Fibroblast of the aortic adventitia (primary cell): ENCODE measurements at regions not wholly inside any gene's neighbourhood (a gene's known extent, or its start where the extent isn't known, plus 50 kb on each side); places are given as distances from the start of the nearest gene placed in this dataset.

Experiments used
- DNase-seq: peaks from one replicate; pipeline ENCODE4 v3.0.0-alpha.2; 2010; ENCODE audit warnings: low read depth
- H3K4me3 ChIP-seq: 2 replicates; pipeline ENCODE4 v1.5.1; 2011; ENCODE audit warnings: low read depth, mild to moderate bottlenecking, control low read depth, low read length, moderate library complexity
- TF ChIP-seq, protein P1 (sequence below): IDR thresholded peaks from 2 replicates; pipeline ENCODE4 v1.5.1; 2011; ENCODE audit warnings: mild to moderate bottlenecking, low read length, control low read depth, inconsistent platforms; ENCODE audit not compliant: insufficient read depth

DNA sequence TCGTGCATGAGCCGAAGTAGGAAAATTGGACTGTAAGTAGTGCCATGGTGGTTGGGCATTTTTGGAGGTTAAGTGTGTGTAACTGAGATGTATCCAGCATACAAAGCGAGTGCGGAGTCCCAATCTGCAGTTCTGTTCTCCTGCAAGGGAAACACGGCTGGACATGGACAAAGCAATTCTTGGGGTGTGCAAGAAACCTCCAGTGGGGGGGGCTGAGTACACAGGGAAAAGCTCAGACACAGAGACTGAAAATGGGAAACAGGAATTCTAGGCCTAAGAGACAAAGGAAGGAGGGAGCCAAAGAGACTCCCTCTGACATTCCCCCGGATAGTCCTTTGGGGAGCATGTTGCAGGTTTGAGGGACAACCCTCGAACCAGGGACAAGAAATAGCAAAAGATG lies 83.2 kb upstream of the PLSCR4 start:
- TF ChIP-seq, protein P1, sequence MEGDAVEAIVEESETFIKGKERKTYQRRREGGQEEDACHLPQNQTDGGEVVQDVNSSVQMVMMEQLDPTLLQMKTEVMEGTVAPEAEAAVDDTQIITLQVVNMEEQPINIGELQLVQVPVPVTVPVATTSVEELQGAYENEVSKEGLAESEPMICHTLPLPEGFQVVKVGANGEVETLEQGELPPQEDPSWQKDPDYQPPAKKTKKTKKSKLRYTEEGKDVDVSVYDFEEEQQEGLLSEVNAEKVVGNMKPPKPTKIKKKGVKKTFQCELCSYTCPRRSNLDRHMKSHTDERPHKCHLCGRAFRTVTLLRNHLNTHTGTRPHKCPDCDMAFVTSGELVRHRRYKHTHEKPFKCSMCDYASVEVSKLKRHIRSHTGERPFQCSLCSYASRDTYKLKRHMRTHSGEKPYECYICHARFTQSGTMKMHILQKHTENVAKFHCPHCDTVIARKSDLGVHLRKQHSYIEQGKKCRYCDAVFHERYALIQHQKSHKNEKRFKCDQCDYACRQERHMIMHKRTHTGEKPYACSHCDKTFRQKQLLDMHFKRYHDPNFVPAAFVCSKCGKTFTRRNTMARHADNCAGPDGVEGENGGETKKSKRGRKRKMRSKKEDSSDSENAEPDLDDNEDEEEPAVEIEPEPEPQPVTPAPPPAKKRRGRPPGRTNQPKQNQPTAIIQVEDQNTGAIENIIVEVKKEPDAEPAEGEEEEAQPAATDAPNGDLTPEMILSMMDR, result peak; percentile 63
- peak; percentile 72 for DNase-seq
- H3K4me3 ChIP-seq, result no peak overlapping the region

DNA sequence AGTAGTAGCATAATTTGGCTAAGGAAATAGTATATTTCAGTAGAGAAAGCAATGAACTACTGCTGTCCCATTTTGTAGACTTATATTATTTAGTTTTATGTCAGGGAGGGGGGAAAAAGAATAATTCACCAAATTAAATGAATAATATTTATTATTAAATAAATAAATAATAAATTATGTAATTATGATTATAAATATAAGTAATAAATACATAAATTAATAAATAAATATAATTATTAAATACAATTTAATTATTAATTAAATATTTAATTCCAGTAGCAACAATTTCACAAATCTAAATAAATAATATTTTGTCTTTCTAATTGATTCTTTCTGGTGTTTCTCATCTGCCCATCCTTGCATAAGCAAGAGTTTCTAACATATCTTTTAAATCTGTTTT lies 81.1 kb upstream of the PLSCR4 start:
- DNase-seq, result no peak
- TF ChIP-seq, protein P1, result no peak
- H3K4me3 ChIP-seq, result no peak overlapping the region

DNA sequence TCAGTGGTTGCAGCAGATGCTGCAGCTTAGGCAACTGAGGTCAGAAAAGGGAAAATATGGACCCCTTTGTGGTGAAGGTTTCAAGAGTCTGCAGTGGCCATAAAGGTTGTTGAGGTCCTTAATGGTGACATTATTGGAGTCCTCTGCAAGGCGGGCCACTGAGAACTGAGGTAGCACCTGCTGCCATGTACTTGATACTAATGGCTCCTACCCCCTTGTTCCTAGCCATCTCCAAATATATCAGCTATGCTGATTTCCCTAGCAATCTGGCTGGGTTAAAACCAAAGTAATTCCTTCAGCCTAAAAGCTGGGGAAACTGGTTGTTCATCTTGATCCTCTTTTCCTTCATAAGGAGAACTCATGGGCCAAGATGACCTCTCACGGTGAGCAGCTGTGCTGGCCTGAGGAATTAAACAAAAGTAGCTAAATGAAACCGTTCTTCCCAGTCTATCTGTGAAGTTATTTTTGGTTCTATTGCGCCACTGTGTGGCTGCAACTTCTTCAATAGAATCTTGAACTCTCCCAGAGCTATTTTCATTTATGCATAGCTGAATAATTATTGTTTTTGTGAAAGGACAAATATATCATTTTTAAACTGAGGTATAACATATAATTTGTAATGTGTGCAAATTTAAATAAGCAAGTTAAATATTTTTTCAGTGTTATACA lies 76.1 kb upstream of the PLSCR4 start:
- DNase-seq, result peak; percentile 88
- TF ChIP-seq, protein P1, result peak; percentile 51
- H3K4me3 ChIP-seq, result no peak overlapping the region

- TF ChIP-seq, protein P1, result no peak
- DNase-seq, result no peak
- no peak overlapping the region for H3K4me3 ChIP-seq
These were observed 74.3 kb upstream of the PLSCR4 start for GRCh38 chr3:146325170-146325569.

- H3K4me3 ChIP-seq, result no peak overlapping the region
- TF ChIP-seq, protein P1, result no peak
- DNase-seq, result no peak
These were observed 71.4 kb upstream of the PLSCR4 start for GRCh38 chr3:146322216-146322817.

DNA sequence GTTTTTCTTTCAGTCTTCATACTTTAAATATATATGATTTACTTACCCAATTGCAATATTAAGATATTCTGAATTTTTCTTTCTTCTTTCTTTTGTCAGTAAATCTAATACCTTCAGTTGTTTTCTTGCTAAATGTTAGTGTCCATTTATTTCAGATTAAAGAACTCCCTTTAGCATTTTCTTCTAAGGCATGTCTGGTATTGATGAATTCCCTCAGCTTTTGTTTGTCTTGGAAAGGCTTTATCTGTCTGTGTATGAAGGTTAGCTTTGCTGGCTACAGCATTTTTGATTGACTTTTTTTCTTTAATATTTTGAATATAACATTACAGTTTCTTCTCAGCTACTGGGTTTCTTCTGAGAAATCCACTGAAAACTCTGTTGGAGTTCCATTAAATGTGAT lies 64.0 kb upstream of the PLSCR4 start:
- DNase-seq, result peak; percentile 64
- TF ChIP-seq, protein P1, result no peak
- H3K4me3 ChIP-seq, result no peak overlapping the region

- TF ChIP-seq, protein P1, result no peak
- peak; percentile 94 for DNase-seq
- no peak overlapping the region for H3K4me3 ChIP-seq
These were observed 62.8 kb upstream of the PLSCR4 start for GRCh38 chr3:146313746-146314111.
